ENCODE measurements at regions not wholly inside any gene's neighbourhood (a gene's known extent, or its start where the extent isn't known, plus 50 kb on each side); places are given as distances from the start of the nearest gene placed in this dataset.

DNA sequence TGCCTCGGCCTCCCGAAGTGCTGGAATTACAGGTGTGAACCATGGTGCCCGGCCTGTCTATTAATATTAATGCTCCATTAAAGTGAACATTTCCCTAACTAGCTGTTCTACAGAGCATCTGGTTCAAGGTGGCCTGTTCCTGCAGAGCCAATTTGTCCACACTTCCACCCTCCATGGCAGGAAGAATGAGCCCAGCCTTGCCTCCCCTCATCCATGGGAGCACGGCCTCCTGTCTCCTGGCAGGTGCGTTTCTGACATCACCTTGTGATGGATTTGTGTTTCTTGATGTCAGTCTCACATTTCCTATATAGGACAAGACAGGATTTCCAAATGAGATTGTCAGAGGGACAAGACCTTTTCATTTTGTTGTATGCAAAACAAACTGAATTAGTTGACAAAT is 105.7 kb upstream of the FRMD1 start:
- Histone ChIP-seq H3K9me3 (no peaks in the 10 kb centered on the region), H3K4me3 (no peak overlapping the region), H3K4me1 (ENCODE audit: low read depth) (no peaks in the 10 kb centered on the region), H3K36me3 (ENCODE audit: low read depth) (no peaks in the 10 kb centered on the region)
- intact Hi-C loops (cut with DNase I, micrococcal nuclease) = no loop called here
- TF ChIP-seq, protein P1, sequence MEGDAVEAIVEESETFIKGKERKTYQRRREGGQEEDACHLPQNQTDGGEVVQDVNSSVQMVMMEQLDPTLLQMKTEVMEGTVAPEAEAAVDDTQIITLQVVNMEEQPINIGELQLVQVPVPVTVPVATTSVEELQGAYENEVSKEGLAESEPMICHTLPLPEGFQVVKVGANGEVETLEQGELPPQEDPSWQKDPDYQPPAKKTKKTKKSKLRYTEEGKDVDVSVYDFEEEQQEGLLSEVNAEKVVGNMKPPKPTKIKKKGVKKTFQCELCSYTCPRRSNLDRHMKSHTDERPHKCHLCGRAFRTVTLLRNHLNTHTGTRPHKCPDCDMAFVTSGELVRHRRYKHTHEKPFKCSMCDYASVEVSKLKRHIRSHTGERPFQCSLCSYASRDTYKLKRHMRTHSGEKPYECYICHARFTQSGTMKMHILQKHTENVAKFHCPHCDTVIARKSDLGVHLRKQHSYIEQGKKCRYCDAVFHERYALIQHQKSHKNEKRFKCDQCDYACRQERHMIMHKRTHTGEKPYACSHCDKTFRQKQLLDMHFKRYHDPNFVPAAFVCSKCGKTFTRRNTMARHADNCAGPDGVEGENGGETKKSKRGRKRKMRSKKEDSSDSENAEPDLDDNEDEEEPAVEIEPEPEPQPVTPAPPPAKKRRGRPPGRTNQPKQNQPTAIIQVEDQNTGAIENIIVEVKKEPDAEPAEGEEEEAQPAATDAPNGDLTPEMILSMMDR (IDR thresholded peaks at IDR 0.05) = no peak
- ATAC-seq = no peak
- DNase-seq = no peak

DNA sequence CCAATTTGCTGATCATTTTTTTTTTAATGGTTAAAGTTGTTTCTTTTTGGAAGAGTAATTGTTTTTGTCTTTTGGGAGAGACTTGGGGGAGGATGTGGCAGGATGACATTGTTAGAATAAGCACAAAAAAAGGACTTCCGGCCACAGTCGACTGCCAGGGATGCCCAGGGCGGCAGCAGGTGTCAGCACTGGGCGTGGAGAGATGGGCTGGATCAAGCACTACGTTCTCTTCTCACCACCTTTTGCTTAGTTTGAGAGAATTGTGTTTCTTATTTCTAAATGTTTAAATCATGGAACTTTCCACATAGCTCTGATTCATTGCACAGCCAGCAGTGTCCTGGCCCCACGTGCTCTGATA is 104.6 kb upstream of the FRMD1 start:
- DNase-seq (peak in 2 of 3 donors; percentile 2 to 26), ATAC-seq (no peak)
- Histone ChIP-seq H3K9me3 (no peaks in the 10 kb centered on the region), H3K4me1 (ENCODE audit: low read depth) (no peaks in the 10 kb centered on the region), H3K4me3 (no peak overlapping the region), H3K36me3 (ENCODE audit: low read depth) (no peaks in the 10 kb centered on the region)
- TF ChIP-seq, protein P1 (IDR thresholded peaks at IDR 0.05) = no peak
- intact Hi-C loops (cut with DNase I, micrococcal nuclease) = no loop called here

DNA sequence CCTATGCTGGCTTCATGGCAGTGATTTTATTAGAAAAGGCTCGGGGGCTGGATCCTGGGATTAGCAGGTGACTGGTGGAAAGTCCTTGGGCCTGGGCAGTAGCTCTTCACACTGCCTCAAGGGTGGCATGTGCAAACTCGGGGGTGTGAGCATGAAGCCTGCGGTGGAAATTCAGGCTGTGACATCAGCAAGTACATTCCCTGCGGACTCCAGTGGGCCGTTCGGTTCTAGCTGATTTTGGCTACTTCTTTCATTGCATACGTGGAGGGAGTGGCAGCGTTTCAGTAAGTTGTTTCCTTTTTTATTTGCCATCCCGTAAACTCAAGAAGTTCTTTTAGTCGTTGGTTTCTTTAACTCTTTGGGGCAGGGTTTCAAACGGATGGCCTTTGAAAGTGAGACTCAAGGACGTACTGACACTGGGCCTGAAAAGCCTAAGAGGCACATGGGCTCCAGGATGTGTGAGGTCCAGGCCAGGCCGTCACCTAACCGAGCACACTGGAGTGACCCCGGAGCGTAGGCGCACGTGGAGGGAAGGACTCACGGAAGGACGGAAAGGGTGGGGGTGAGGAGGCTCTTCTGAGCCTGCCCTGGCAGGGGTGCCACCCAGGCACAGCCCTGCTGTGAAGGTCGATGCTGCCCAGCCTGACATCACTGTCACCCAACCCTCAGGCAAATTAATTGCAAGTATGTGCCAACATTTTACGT is 104.0 kb upstream of the FRMD1 start:
- Histone ChIP-seq H3K9me3 (no peaks in the 10 kb centered on the region), H3K4me1 (ENCODE audit: low read depth) (no peaks in the 10 kb centered on the region), H3K4me3 (no peak overlapping the region), H3K36me3 (ENCODE audit: low read depth) (no peaks in the 10 kb centered on the region)
- TF ChIP-seq, protein P1 (IDR thresholded peaks at IDR 0.05) = no peak
- intact Hi-C loops (cut with DNase I, micrococcal nuclease) = no loop called here
- peak in 2 of 3 donors; percentile 1 to 13 for DNase-seq
- no peak for ATAC-seq

DNA sequence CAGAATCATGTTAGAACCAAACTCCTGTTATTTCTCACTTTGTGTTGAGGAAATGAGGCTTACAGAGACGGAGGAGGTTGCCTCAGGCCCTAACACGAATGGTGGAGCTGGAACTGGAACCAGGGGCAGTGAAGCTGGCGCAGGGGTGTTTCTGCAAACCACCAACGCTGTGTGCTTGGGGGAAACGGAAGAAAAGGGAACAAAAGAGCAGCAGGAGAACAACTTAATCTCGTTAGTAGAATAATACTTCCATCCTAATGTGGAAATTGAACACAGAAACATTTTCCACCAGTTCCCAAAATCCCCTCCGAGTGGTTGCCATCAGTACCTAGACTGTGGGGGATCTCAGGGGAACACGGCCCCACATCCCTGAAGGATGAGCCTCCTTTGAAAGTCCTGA is 103.4 kb upstream of the FRMD1 start:
- Histone ChIP-seq H3K9me3 (no peaks in the 10 kb centered on the region), H3K4me3 (no peak overlapping the region), H3K36me3 (ENCODE audit: low read depth) (no peaks in the 10 kb centered on the region), H3K4me1 (ENCODE audit: low read depth) (no peaks in the 10 kb centered on the region)
- TF ChIP-seq, protein P1 (IDR thresholded peaks at IDR 0.05) = no peak
- no peak for ATAC-seq
- no peak for DNase-seq
- intact Hi-C loops (cut with DNase I, micrococcal nuclease) = no loop called here

DNA sequence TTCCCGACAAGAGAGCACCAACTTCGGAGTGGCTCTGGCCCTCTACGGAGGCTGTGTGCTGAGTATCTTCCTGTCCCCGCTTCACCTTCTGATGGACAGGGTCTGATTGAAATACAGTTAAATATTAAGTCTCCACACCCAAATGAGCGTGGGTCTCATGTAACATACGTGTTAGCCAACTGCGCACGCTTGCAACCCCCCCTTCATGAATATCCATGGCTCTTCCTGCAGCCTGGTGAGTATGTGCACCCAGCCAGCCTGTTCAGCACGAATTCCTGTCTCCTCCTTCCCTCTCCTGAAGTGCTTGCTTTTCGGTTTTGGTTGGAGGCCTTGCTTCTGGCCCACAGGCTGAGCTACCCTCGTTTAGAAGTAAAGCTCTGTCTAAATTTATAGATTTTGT is 102.9 kb upstream of the FRMD1 start:
- intact Hi-C loops (cut with DNase I, micrococcal nuclease) = no loop called here

More for the DNA sequence above, 102.9 kb upstream of the FRMD1 start:
- ATAC-seq (no peak), DNase-seq (peak in 1 of 3 donors; percentile 1)
- no peaks in the 10 kb centered on the region for H3K4me1 ChIP-seq (ENCODE audit: low read depth)
- H3K36me3 ChIP-seq (ENCODE audit: low read depth) = no peaks in the 10 kb centered on the region
- no peak overlapping the region for H3K4me3 ChIP-seq
- TF ChIP-seq, protein P1 (IDR thresholded peaks at IDR 0.05) = no peak
- no peaks in the 10 kb centered on the region for H3K9me3 ChIP-seq
